HepG2 (cell line): ENCODE measurements at regions not wholly inside any gene's neighbourhood (a gene's known extent, or its start where the extent isn't known, plus 50 kb on each side); places are given as distances from the start of the nearest gene placed in this dataset.

ENCODE experiments used
- ATAC-seq: fragments of 200-7000 bp; cut with Tn5 transposase; 3 replicates; pipeline ENCODE4 v1.9.1; 2020; ENCODE audit warnings: mild to moderate bottlenecking, moderate library complexity
- BruUV-seq: library from RNA; stranded (reverse); fragments of 400-500 nt; replicated peaks from 2 replicates; lab custom pipeline; 2021; lab: Mats Ljungman, UMichigan
- CTCF ChIA-PET: fragments of 300-600 bp; formaldehyde crosslinking; extraction: SDS; loops from one replicate; lab custom pipeline; 2021; ENCODE audit warnings: low total read pairs, inconsistent platforms, low intra/inter-chr PET ratio; lab: Yijun Ruan, JAX
- POLR2A ChIA-PET: fragments of 350-600 bp; sonication (Branson Sonifier 250); formaldehyde crosslinking; loops from one replicate; lab custom pipeline; 2020; ENCODE audit warnings: antibody characterized with exemption, inconsistent platforms; lab: Yijun Ruan, JAX
- DNase-seq: peaks from one replicate; pipeline ENCODE4 v3.0.0-alpha.2; 2015; ENCODE audit warnings: low spot score
- FAIRE-seq: peaks from 3 replicates; lab custom pipeline; 2011; peaks lifted over from hg19 to GRCh38; lab: Jason Lieb, UNC
- H2AFZ ChIP-seq: one replicate; pipeline ENCODE4 v1.6.1; 2011; ENCODE audit warnings: low read length, inconsistent platforms
- H3K27ac ChIP-seq: fragments of 300-600 bp; 3 replicates; pipeline ENCODE4 v1.8.0; 2011; ENCODE audit warnings: mixed run types, mild to moderate bottlenecking, mixed read lengths, low read length, inconsistent platforms; ENCODE audit not compliant: insufficient read depth; ENCODE audit errors: extremely low read length
- H3K27me3 ChIP-seq, 2 experiments: fragments of 200-600 bp in 1 of 2; 2 replicates in 1 of 2; 3 replicates in 1 of 2; pipeline versions ENCODE4 v1.6.0 to v1.8.0; 2011; ENCODE audit warnings: low read length in 2 of 2, mild to moderate bottlenecking in 2 of 2, moderate library complexity in 2 of 2, inconsistent platforms in 1 of 2; ENCODE audit not compliant: insufficient read depth in 2 of 2, control insufficient read depth in 1 of 2
- H3K36me3 ChIP-seq, 2 experiments: fragments of 200-600 bp in 1 of 2; replicated peaks in 1 of 2; 2 replicates in 1 of 2; 3 replicates in 1 of 2; pipeline versions ENCODE4 v1.5.1 to v1.8.0; 2011; ENCODE audit warnings: low read length in 2 of 2, inconsistent platforms in 1 of 2; ENCODE audit not compliant: insufficient read depth in 2 of 2, control insufficient read depth in 1 of 2
- H3K4me1 ChIP-seq: 2 replicates; pipeline ENCODE4 v1.5.1; 2012; ENCODE audit warnings: low read length, inconsistent platforms; ENCODE audit not compliant: insufficient read depth
- H3K4me2 ChIP-seq: 2 replicates; pipeline ENCODE4 v1.6.0; 2011; ENCODE audit warnings: low read depth, low read length, inconsistent platforms
- H3K4me3 ChIP-seq, 3 experiments: fragments of 200-600 bp in 1 of 3; sonication (generic), shearing (Covaris generic) in 1 of 3; replicated peaks in 1 of 3; 2 replicates each; pipeline ENCODE4 v1.5.1; 2011 to 2016; ENCODE audit warnings: low read length in 3 of 3, inconsistent platforms in 2 of 3, low read depth in 2 of 3, mild to moderate bottlenecking in 2 of 3, control low read depth in 1 of 3, mixed read lengths in 1 of 3; ENCODE audit not compliant: insufficient read depth in 1 of 3
- H3K79me2 ChIP-seq: one replicate; pipeline ENCODE4 v1.6.1; 2011; ENCODE audit warnings: low read length, inconsistent platforms; ENCODE audit not compliant: insufficient read depth
- H3K9ac ChIP-seq: 2 replicates; pipeline ENCODE4 v1.6.0; 2011; ENCODE audit warnings: mild to moderate bottlenecking, low read depth, low read length, inconsistent platforms; ENCODE audit not compliant: insufficient read depth
- H3K9me3 ChIP-seq: 2 replicates; pipeline ENCODE4 v1.5.1; 2012; ENCODE audit warnings: mild to moderate bottlenecking, low read length
- H4K20me1 ChIP-seq: 2 replicates; pipeline ENCODE4 v1.6.0; 2011; ENCODE audit warnings: inconsistent platforms, mild to moderate bottlenecking, low read length, moderate library complexity; ENCODE audit not compliant: insufficient read depth
- E2F2 ChIP-seq: sonication (generic); formaldehyde crosslinking; IDR thresholded peaks from 2 replicates; pipeline ENCODE4 v1.4.0; 2020; ENCODE audit warnings: missing genetic modification reagents, borderline replicate concordance
- HDAC6 ChIP-seq: fragments of 200-600 bp; sonication (generic); IDR thresholded peaks from 2 replicates; pipeline ENCODE4 v1.7.0; 2017; ENCODE audit warnings: mild to moderate bottlenecking, antibody characterized with exemption, low read length, low read depth
- KIAA2018 ChIP-seq: sonication (generic); formaldehyde crosslinking; IDR thresholded peaks from 2 replicates; pipeline ENCODE4 v1.5.0; 2020; ENCODE audit warnings: mild to moderate bottlenecking, missing genetic modification reagents, borderline replicate concordance
- MYC ChIP-seq: sonication (generic); formaldehyde crosslinking; IDR thresholded peaks from 2 replicates; pipeline ENCODE4 v1.9.0; 2021; ENCODE audit warnings: missing genetic modification reagents, borderline replicate concordance
- PREB ChIP-seq: sonication (generic); formaldehyde crosslinking; IDR thresholded peaks from 2 replicates; pipeline ENCODE4 v1.4.0; 2020; ENCODE audit warnings: missing genetic modification reagents
- RCOR2 ChIP-seq: IDR thresholded peaks from 2 replicates; pipeline ENCODE4 v1.6.1; 2016; ENCODE audit warnings: missing biosample characterization, missing genetic modification reagents
- ZNF512B ChIP-seq: sonication (generic); formaldehyde crosslinking; IDR thresholded peaks from 2 replicates; pipeline ENCODE4 v1.5.1; 2020; ENCODE audit warnings: missing genetic modification reagents, mild to moderate bottlenecking, borderline replicate concordance
- ZNF574 ChIP-seq: sonication (generic); formaldehyde crosslinking; IDR thresholded peaks from 2 replicates; pipeline ENCODE4 v1.4.0; 2020; ENCODE audit warnings: missing genetic modification reagents
- WGBS: methylation state at CpG from one replicate; pipeline ENCODE4 v1.1.6; 2017; ENCODE audit warnings: low lambda C conversion rate; 5-methylcytosine and 5-hydroxymethylcytosine counted together
- in situ Hi-C: cut with HindIII; loops from 2 replicates; pipeline ENCODE4 v1.10.0; 2017; ENCODE audit warnings: low pct_unique_long_range_greater_than_20kb; ENCODE audit not compliant: extremely low pct_ligation_motif_present
- intact Hi-C: fragments of 100-400 bp; cut with micrococcal nuclease; formaldehyde crosslinking; loops from one replicate; pipeline ENCODE4 v1.10.0; 2022; ENCODE audit not compliant: unreplicated experiment

GRCh38 chr6:69494595-69494994 is 302.2 kb downstream of the LMBRD1 start:
- no TSS peak for BruUV-seq
- ChIA-PET CTCF (no interaction called here), POLR2A (no interaction called here)
- no peak overlapping the region for H3K4me3 ChIP-seq
- no peaks in the 10 kb centered on the region for H3K79me2 ChIP-seq
- H3K4me2 ChIP-seq: no peak overlapping the region
- intact Hi-C loops (no loop called here), in situ Hi-C loops (no loop called here)
- H3K4me1 ChIP-seq: no peaks in the 10 kb centered on the region
- H3K9ac ChIP-seq: no peak overlapping the region
- no peak for ATAC-seq
- no peak overlapping the region for H3K27ac ChIP-seq
- H3K27me3 ChIP-seq: no peaks in the 10 kb centered on the region
- no peaks in the 10 kb centered on the region for H3K36me3 ChIP-seq
- WGBS: 2% methylated on average over 2 of the region's 2 CpGs
- no peak for FAIRE-seq
- peaks cover 6% of the 10 kb centered on the region; the same call in 1 of the 2 replicates for H3K9me3 ChIP-seq
- H4K20me1 ChIP-seq: no peaks in the 10 kb centered on the region
- DNase-seq: no peak
- H2AFZ ChIP-seq: no peak overlapping the region
- TF ChIP-seq E2F2 (CRISPR knock-in tag) (no peak), KIAA2018 (no peak), RCOR2 (no peak), MYC (CRISPR knock-in tag) (no peak), ZNF512B (CRISPR knock-in tag) (no peak), HDAC6 (no peak), PREB (CRISPR knock-in tag) (no peak), ZNF574 (CRISPR knock-in tag) (no peak)
